HL-60 (cell line): ENCODE measurements at regions not wholly inside any gene's neighbourhood (a gene's known extent, or its start where the extent isn't known, plus 50 kb on each side); places are given as distances from the start of the nearest gene placed in this dataset.

ENCODE experiments used
- CTCF ChIP-seq: IDR thresholded peaks from one replicate; pipeline ENCODE4 v1.5.1; 2011; ENCODE audit warnings: low read length, control low read depth, inconsistent platforms; ENCODE audit not compliant: insufficient read depth
- GABPA ChIP-seq: IDR thresholded peaks from 2 replicates; pipeline ENCODE4 v1.6.1; 2012; ENCODE audit warnings: low read depth

- no peak for TF ChIP-seq GABPA
- no peak for TF ChIP-seq CTCF
Measured at GRCh38 chr3:159246385-159246784, 444.5 kb downstream of the MFSD1 start.
